ENCODE measurements at regions not wholly inside any gene's neighbourhood (a gene's known extent, or its start where the extent isn't known, plus 50 kb on each side); places are given as distances from the start of the nearest gene placed in this dataset.

- no peak for TF ChIP-seq POLR2A (IDR thresholded peaks at IDR 0.05; ENCODE audit: low read depth, low read length)
- TF ChIP-seq TAF1 (IDR thresholded peaks at IDR 0.05; ENCODE audit: low read depth, low read length) = no peak
- no peak for TF ChIP-seq POLR2AphosphoS5 (IDR thresholded peaks at IDR 0.05; ENCODE audit: low read depth, low read length)
- TF ChIP-seq PAX5 (IDR thresholded peaks at IDR 0.05; ENCODE audit: insufficient read depth, low read length, severe bottlenecking) = no peak
- no peak for TF ChIP-seq POU2F2 (IDR thresholded peaks at IDR 0.05; ENCODE audit: low read depth, low read length)
- TF ChIP-seq SPI1 (IDR thresholded peaks at IDR 0.05; ENCODE audit: low read depth, low read length) = no peak
These were observed 278.0 kb upstream of the ID2 start for GRCh38 chr2:8403876-8404275.

Data from GM12891 (cell line).